GM21737 (cell line): ENCODE measurements at regions not wholly inside any gene's neighbourhood (a gene's known extent, or its start where the extent isn't known, plus 50 kb on each side); places are given as distances from the start of the nearest gene placed in this dataset.
"Not testable (repeated sequence)": the region's sequence is repeated elsewhere in the genome, so short reads cannot be mapped to it uniquely, and the experiment has no call there.

Experiments used
- ATAC-seq: cut with Tn5 transposase; IDR thresholded peaks from one replicate; pipeline ENCODE4 v1.9.1; 2021; ENCODE audit warnings: mild to moderate bottlenecking, moderate library complexity; ENCODE audit not compliant: unreplicated experiment

- ATAC-seq = no peak
Observed at GRCh38 chr3:20573175-20573574, 387.2 kb upstream of the SGO1 start.

GRCh38 chr3:20572473-20572872 is 386.5 kb upstream of the SGO1 start:
- no peak for ATAC-seq

GRCh38 chr3:20569310-20569709 is 383.3 kb upstream of the SGO1 start:
- no peak for ATAC-seq

GRCh38 chr3:20564966-20565365 is 379.0 kb upstream of the SGO1 start:
- ATAC-seq = no peak

- no peak for ATAC-seq
Observed at GRCh38 chr3:20563985-20564384, 378.0 kb upstream of the SGO1 start.

- ATAC-seq = no peak
Observed at GRCh38 chr3:20563251-20563650, 377.2 kb upstream of the SGO1 start.

GRCh38 chr3:20561166-20561565 is 375.2 kb upstream of the SGO1 start:
- ATAC-seq = no peak

- ATAC-seq = not testable (repeated sequence)
Observed at GRCh38 chr3:20560446-20560845, 374.4 kb upstream of the SGO1 start.

GRCh38 chr3:20558161-20558560 is 372.2 kb upstream of the SGO1 start:
- ATAC-seq = no peak

- no peak for ATAC-seq
Observed at GRCh38 chr3:20556661-20557060, 370.7 kb upstream of the SGO1 start.

- ATAC-seq = no peak
Observed at GRCh38 chr3:20552605-20553275, 366.7 kb upstream of the SGO1 start.

- not testable (repeated sequence) for ATAC-seq
Observed at GRCh38 chr3:20547361-20548269, 361.6 kb upstream of the SGO1 start.

- no peak for ATAC-seq
Observed at GRCh38 chr3:20546636-20547035, 360.6 kb upstream of the SGO1 start.

- ATAC-seq = no peak
Observed at GRCh38 chr3:20543535-20544226, 357.7 kb upstream of the SGO1 start.

- no peak for ATAC-seq
Observed at GRCh38 chr3:20540066-20540465, 354.1 kb upstream of the SGO1 start.

GRCh38 chr3:20539666-20540065 is 353.7 kb upstream of the SGO1 start:
- no peak for ATAC-seq

- ATAC-seq = no peak
Observed at GRCh38 chr3:20537234-20537633, 351.2 kb upstream of the SGO1 start.

- ATAC-seq = no peak
Observed at GRCh38 chr3:20529911-20530310, 343.9 kb upstream of the SGO1 start.

- no peak for ATAC-seq
Observed at GRCh38 chr3:20528180-20528770, 342.3 kb upstream of the SGO1 start.

- ATAC-seq = no peak
Observed at GRCh38 chr3:20527368-20527767, 341.4 kb upstream of the SGO1 start.

GRCh38 chr3:20524328-20524727 is 338.3 kb upstream of the SGO1 start:
- ATAC-seq = no peak
